ENCODE measurements at regions not wholly inside any gene's neighbourhood (a gene's known extent, or its start where the extent isn't known, plus 50 kb on each side); places are given as distances from the start of the nearest gene placed in this dataset.
"Not testable (repeated sequence)": the region's sequence is repeated elsewhere in the genome, so short reads cannot be mapped to it uniquely, and the experiment has no call there.

GRCh38 chr19:28589991-28590411 lies 623.0 kb downstream of the UQCRFS1 start:
- CTCF ChIA-PET; ATAC-seq; H3K27ac Mint-ChIP-seq; H3K4me1 Mint-ChIP-seq; H3K4me3 Mint-ChIP-seq; DNase-seq; H3K9me3 Mint-ChIP-seq (ENCODE audit: low read depth); H3K27me3 Mint-ChIP-seq; H3K36me3 Mint-ChIP-seq: not testable (repeated sequence)

GRCh38 chr19:28586474-28586873 lies 626.5 kb downstream of the UQCRFS1 start:
- no peak for DNase-seq
- no peaks in the 10 kb centered on the region for H3K4me1 Mint-ChIP-seq
- no peaks in the 10 kb centered on the region for H3K36me3 Mint-ChIP-seq
- H3K27ac Mint-ChIP-seq = no peak overlapping the region
- H3K4me3 Mint-ChIP-seq = no peak overlapping the region
- CTCF ChIA-PET = no interaction called here
- ATAC-seq = no peak
- H3K27me3 Mint-ChIP-seq = no peaks in the 10 kb centered on the region
- no peaks in the 10 kb centered on the region for H3K9me3 Mint-ChIP-seq (ENCODE audit: low read depth)

- CTCF ChIA-PET = no interaction called here
- Mint-ChIP-seq H3K36me3 (no peaks in the 10 kb centered on the region), H3K27ac (no peak overlapping the region), H3K4me1 (no peaks in the 10 kb centered on the region), H3K9me3 (ENCODE audit: low read depth) (no peaks in the 10 kb centered on the region), H3K27me3 (no peaks in the 10 kb centered on the region), H3K4me3 (no peak overlapping the region)
- no peak for ATAC-seq
- no peak for DNase-seq
Measured at GRCh38 chr19:28585796-28586195, 627.2 kb downstream of the UQCRFS1 start.

- DNase-seq (no peak), ATAC-seq (no peak)
- Mint-ChIP-seq H3K9me3 (ENCODE audit: low read depth) (peaks cover 2% of the 10 kb centered on the region), H3K4me3 (no peak overlapping the region), H3K36me3 (no peaks in the 10 kb centered on the region), H3K4me1 (no peaks in the 10 kb centered on the region), H3K27ac (no peak overlapping the region), H3K27me3 (no peaks in the 10 kb centered on the region)
- CTCF ChIA-PET = no interaction called here
Measured at GRCh38 chr19:28583713-28584112, 629.2 kb downstream of the UQCRFS1 start.

GRCh38 chr19:28583242-28583641 lies 629.7 kb downstream of the UQCRFS1 start:
- no peak for DNase-seq
- no peak for ATAC-seq
- CTCF ChIA-PET = no interaction called here
- Mint-ChIP-seq H3K4me1 (no peaks in the 10 kb centered on the region), H3K36me3 (no peaks in the 10 kb centered on the region), H3K4me3 (no peak overlapping the region), H3K9me3 (ENCODE audit: low read depth) (peaks cover 2% of the 10 kb centered on the region), H3K27ac (no peak overlapping the region), H3K27me3 (no peaks in the 10 kb centered on the region)

- H3K9me3 Mint-ChIP-seq (ENCODE audit: low read depth) = peaks cover 2% of the 10 kb centered on the region
- CTCF ChIA-PET = no interaction called here
- DNase-seq (no peak), ATAC-seq (no peak)
- H3K4me1 Mint-ChIP-seq = no peaks in the 10 kb centered on the region
- H3K27ac Mint-ChIP-seq = no peak overlapping the region
- no peaks in the 10 kb centered on the region for H3K27me3 Mint-ChIP-seq
- no peak overlapping the region for H3K4me3 Mint-ChIP-seq
- H3K36me3 Mint-ChIP-seq = no peaks in the 10 kb centered on the region
Measured at GRCh38 chr19:28582796-28583195, 630.2 kb downstream of the UQCRFS1 start.

- H3K9me3 Mint-ChIP-seq (ENCODE audit: low read depth) = peaks cover 2% of the 10 kb centered on the region
- H3K36me3 Mint-ChIP-seq = no peaks in the 10 kb centered on the region
- H3K27me3 Mint-ChIP-seq = no peaks in the 10 kb centered on the region
- CTCF ChIA-PET = no interaction called here
- H3K4me3 Mint-ChIP-seq = no peak overlapping the region
- no peak for ATAC-seq
- H3K4me1 Mint-ChIP-seq = no peaks in the 10 kb centered on the region
- no peak for DNase-seq
- H3K27ac Mint-ChIP-seq = no peak overlapping the region
Measured at GRCh38 chr19:28582344-28582743, 630.6 kb downstream of the UQCRFS1 start.

GRCh38 chr19:28581468-28581770 lies 631.5 kb downstream of the UQCRFS1 start:
- ATAC-seq (no peak), DNase-seq (no peak)
- H3K4me3 Mint-ChIP-seq = no peak overlapping the region
- H3K36me3 Mint-ChIP-seq = no peaks in the 10 kb centered on the region
- no peaks in the 10 kb centered on the region for H3K4me1 Mint-ChIP-seq
- no peaks in the 10 kb centered on the region for H3K27me3 Mint-ChIP-seq
- CTCF ChIA-PET = no interaction called here
- H3K9me3 Mint-ChIP-seq (ENCODE audit: low read depth) = peaks cover 2% of the 10 kb centered on the region
- H3K27ac Mint-ChIP-seq = no peak overlapping the region

- no peaks in the 10 kb centered on the region for H3K36me3 Mint-ChIP-seq
- CTCF ChIA-PET = no interaction called here
- no peak for ATAC-seq
Measured at GRCh38 chr19:28578786-28579505, 634.0 kb downstream of the UQCRFS1 start.

GRCh38 chr19:28578208-28578607 lies 634.7 kb downstream of the UQCRFS1 start:
- no peaks in the 10 kb centered on the region for H3K27me3 Mint-ChIP-seq
- no peak for ATAC-seq
- H3K36me3 Mint-ChIP-seq = no peaks in the 10 kb centered on the region
- CTCF ChIA-PET = no interaction called here
- no peak for DNase-seq
- H3K4me3 Mint-ChIP-seq = no peak overlapping the region
- H3K9me3 Mint-ChIP-seq (ENCODE audit: low read depth) = peaks cover 5% of the 10 kb centered on the region
- no peak overlapping the region for H3K27ac Mint-ChIP-seq
- H3K4me1 Mint-ChIP-seq = no peaks in the 10 kb centered on the region

More at GRCh38 chr19:28578786-28579505, 634.0 kb downstream of the UQCRFS1 start:
- peaks cover 5% of the 10 kb centered on the region for H3K9me3 Mint-ChIP-seq (ENCODE audit: low read depth)
- no peak for DNase-seq
- H3K4me3 Mint-ChIP-seq = no peak overlapping the region
- H3K27me3 Mint-ChIP-seq = no peaks in the 10 kb centered on the region
- H3K27ac Mint-ChIP-seq = no peak overlapping the region
- no peaks in the 10 kb centered on the region for H3K4me1 Mint-ChIP-seq

GRCh38 chr19:28577666-28578065 lies 635.3 kb downstream of the UQCRFS1 start:
- H3K4me3 Mint-ChIP-seq = no peak overlapping the region
- H3K27me3 Mint-ChIP-seq = no peaks in the 10 kb centered on the region
- ATAC-seq (no peak), DNase-seq (no peak)
- CTCF ChIA-PET = no interaction called here
- H3K9me3 Mint-ChIP-seq (ENCODE audit: low read depth) = peaks cover 5% of the 10 kb centered on the region
- H3K4me1 Mint-ChIP-seq = no peaks in the 10 kb centered on the region
- no peak overlapping the region for H3K27ac Mint-ChIP-seq
- no peaks in the 10 kb centered on the region for H3K36me3 Mint-ChIP-seq

- H3K4me1 Mint-ChIP-seq = no peaks in the 10 kb centered on the region
- no peak overlapping the region for H3K4me3 Mint-ChIP-seq
- DNase-seq = no peak
- CTCF ChIA-PET = no interaction called here
- no peaks in the 10 kb centered on the region for H3K36me3 Mint-ChIP-seq
- no peaks in the 10 kb centered on the region for H3K27me3 Mint-ChIP-seq
- no peak overlapping the region for H3K27ac Mint-ChIP-seq
- H3K9me3 Mint-ChIP-seq (ENCODE audit: low read depth) = peaks cover 5% of the 10 kb centered on the region
- ATAC-seq = no peak
Measured at GRCh38 chr19:28577233-28577632, 635.7 kb downstream of the UQCRFS1 start.

- Mint-ChIP-seq H3K4me3 (no peak overlapping the region), H3K36me3 (no peaks in the 10 kb centered on the region), H3K9me3 (ENCODE audit: low read depth) (peaks cover 5% of the 10 kb centered on the region), H3K27ac (no peak overlapping the region), H3K4me1 (no peaks in the 10 kb centered on the region), H3K27me3 (no peaks in the 10 kb centered on the region)
- ATAC-seq (no peak), DNase-seq (no peak)
- CTCF ChIA-PET = no interaction called here
Measured at GRCh38 chr19:28575816-28576215, 637.1 kb downstream of the UQCRFS1 start.

- CTCF ChIA-PET; ATAC-seq; H3K36me3 Mint-ChIP-seq; DNase-seq; H3K27ac Mint-ChIP-seq; H3K27me3 Mint-ChIP-seq; H3K9me3 Mint-ChIP-seq (ENCODE audit: low read depth); H3K4me1 Mint-ChIP-seq; H3K4me3 Mint-ChIP-seq: not testable (repeated sequence)
Measured at GRCh38 chr19:28575312-28575711, 637.6 kb downstream of the UQCRFS1 start.

GRCh38 chr19:28574212-28574611 lies 638.7 kb downstream of the UQCRFS1 start:
- CTCF ChIA-PET = no interaction called here
- no peak for DNase-seq
- Mint-ChIP-seq H3K27ac (no peak overlapping the region), H3K36me3 (no peaks in the 10 kb centered on the region), H3K4me1 (no peaks in the 10 kb centered on the region), H3K4me3 (no peak overlapping the region), H3K9me3 (ENCODE audit: low read depth) (peaks cover 5% of the 10 kb centered on the region), H3K27me3 (no peaks in the 10 kb centered on the region)
- no peak for ATAC-seq
